H9 (cell line): ENCODE measurements at regions not wholly inside any gene's neighbourhood (a gene's known extent, or its start where the extent isn't known, plus 50 kb on each side); places are given as distances from the start of the nearest gene placed in this dataset.

Experiments
- DNase-seq: peaks from one replicate; pipeline ENCODE4 v3.0.0-alpha.2; 2017
- H2AFZ ChIP-seq: one replicate; pipeline ENCODE4 v1.6.1; 2013; ENCODE audit warnings: mild to moderate bottlenecking, low read length, control low read depth, moderate library complexity
- H2AK5ac ChIP-seq: 2 replicates; pipeline ENCODE4 v1.6.1; 2013; ENCODE audit warnings: low read length, control low read depth, mixed read lengths; ENCODE audit not compliant: insufficient read length
- H2BK120ac ChIP-seq: one replicate; pipeline ENCODE4 v1.6.1; 2013; ENCODE audit warnings: low read depth, mild to moderate bottlenecking, low read length, control low read depth, inconsistent platforms; ENCODE audit not compliant: poor library complexity, severe bottlenecking
- H2BK12ac ChIP-seq: 2 replicates; pipeline ENCODE4 v1.6.1; 2013; ENCODE audit warnings: low read length, control low read depth, mixed read lengths, low read depth; ENCODE audit not compliant: insufficient read length
- H2BK15ac ChIP-seq: 2 replicates; pipeline ENCODE4 v1.6.1; 2013; ENCODE audit warnings: low read depth, low read length, control low read depth
- H2BK20ac ChIP-seq: one replicate; pipeline ENCODE4 v1.6.1; 2013; ENCODE audit warnings: low read depth, mild to moderate bottlenecking, low read length, control low read depth, inconsistent platforms; ENCODE audit not compliant: poor library complexity, severe bottlenecking
- H2BK5ac ChIP-seq: 2 replicates; pipeline ENCODE4 v1.6.1; 2013; ENCODE audit warnings: low read length, control low read depth, mixed read lengths; ENCODE audit not compliant: insufficient read length
- H3K14ac ChIP-seq: 2 replicates; pipeline ENCODE4 v1.6.1; 2013; ENCODE audit warnings: low read length, control low read depth; ENCODE audit not compliant: insufficient read depth
- H3K18ac ChIP-seq: 2 replicates; pipeline ENCODE4 v1.6.1; 2013; ENCODE audit warnings: low read depth, mild to moderate bottlenecking, mixed read lengths, low read length, control low read depth; ENCODE audit not compliant: insufficient read length
- H3K23ac ChIP-seq: 2 replicates; pipeline ENCODE4 v1.6.1; 2013; ENCODE audit warnings: low read length, control low read depth, mixed read lengths, low read depth; ENCODE audit not compliant: insufficient read length
- H3K23me2 ChIP-seq: 2 replicates; pipeline ENCODE4 v1.6.1; 2013; ENCODE audit warnings: low read depth, mild to moderate bottlenecking, mixed read lengths, low read length, control low read depth; ENCODE audit not compliant: insufficient read length, poor library complexity, severe bottlenecking
- H3K27ac ChIP-seq: 2 replicates; pipeline ENCODE4 v1.5.1; 2013; ENCODE audit warnings: low read length, control low read depth, mixed read lengths, low read depth; ENCODE audit not compliant: insufficient read length
- H3K27me3 ChIP-seq: 2 replicates; pipeline ENCODE4 v1.6.1; 2013; ENCODE audit warnings: low read length, control low read depth, inconsistent platforms; ENCODE audit not compliant: insufficient read depth
- H3K4ac ChIP-seq: 2 replicates; pipeline ENCODE4 v1.6.1; 2013; ENCODE audit warnings: low read depth, mild to moderate bottlenecking, control low read depth, inconsistent platforms, low read length, moderate library complexity
- H3K4me1 ChIP-seq: 2 replicates; pipeline ENCODE4 v1.6.1; 2013; ENCODE audit warnings: low read length, control low read depth, inconsistent platforms; ENCODE audit not compliant: insufficient read depth
- H3K4me2 ChIP-seq: 2 replicates; pipeline ENCODE4 v1.6.1; 2013; ENCODE audit warnings: low read length, control low read depth, mixed read lengths; ENCODE audit not compliant: insufficient read length, insufficient read depth
- H3K56ac ChIP-seq: 2 replicates; pipeline ENCODE4 v1.6.1; 2013; ENCODE audit warnings: low read depth, mild to moderate bottlenecking, mixed read lengths, low read length, control low read depth; ENCODE audit not compliant: insufficient read length
- H3K79me1 ChIP-seq: 2 replicates; pipeline ENCODE4 v1.6.1; 2013; ENCODE audit warnings: low read depth, mild to moderate bottlenecking, moderate library complexity, low read length, control low read depth, inconsistent platforms; ENCODE audit not compliant: insufficient read depth, poor library complexity, severe bottlenecking
- H3K79me2 ChIP-seq: 2 replicates; pipeline ENCODE4 v1.6.1; 2013; ENCODE audit warnings: low read length, control low read depth, inconsistent platforms; ENCODE audit not compliant: insufficient read depth
- H3K9ac ChIP-seq: 2 replicates; pipeline ENCODE4 v1.6.1; 2013; ENCODE audit warnings: low read length, control low read depth, mixed read lengths; ENCODE audit not compliant: insufficient read length; ENCODE audit errors: extremely low read depth
- H3K9me3 ChIP-seq: one replicate; pipeline ENCODE4 v1.6.1; 2013; ENCODE audit warnings: low read depth, low read length, inconsistent platforms; ENCODE audit not compliant: control insufficient read depth
- H3T11ph ChIP-seq: one replicate; pipeline ENCODE4 v1.6.1; 2013; ENCODE audit warnings: mild to moderate bottlenecking, low read length, control low read depth, inconsistent platforms
- H4K20me1 ChIP-seq: one replicate; pipeline ENCODE4 v1.6.1; 2013; ENCODE audit not compliant: control insufficient read depth, insufficient read length, insufficient read depth
- H4K5ac ChIP-seq: 2 replicates; pipeline ENCODE4 v1.6.1; 2013; ENCODE audit warnings: low read depth, mild to moderate bottlenecking, mixed read lengths, low read length, control low read depth; ENCODE audit not compliant: insufficient read length
- H4K8ac ChIP-seq: replicated peaks from 2 replicates; pipeline ENCODE4 v1.6.1; 2013; ENCODE audit warnings: low read length, control low read depth, mixed read lengths, low read depth; ENCODE audit not compliant: insufficient read length
- H4K91ac ChIP-seq: 2 replicates; pipeline ENCODE4 v1.6.1; 2013; ENCODE audit warnings: low read depth, mild to moderate bottlenecking, moderate library complexity, mixed read lengths, low read length, control low read depth; ENCODE audit not compliant: insufficient read length
- H3K27ac Mint-ChIP-seq, 3 experiments: 2 replicates in 2 of 3; 3 replicates in 1 of 3; pipeline ENCODE4 v1.8.0; 2020 to 2021; ENCODE audit warnings: mixed read lengths in 3 of 3, mild to moderate bottlenecking in 1 of 3, moderate library complexity in 1 of 3
- H3K27me3 Mint-ChIP-seq: 2 replicates; pipeline ENCODE4 v1.8.0; 2021; ENCODE audit warnings: low read depth, mild to moderate bottlenecking, moderate library complexity, mixed read lengths
- H3K36me3 Mint-ChIP-seq, 3 experiments: 2 replicates in 2 of 3; 3 replicates in 1 of 3; pipeline ENCODE4 v1.8.0; 2020 to 2021; ENCODE audit warnings: low read depth in 3 of 3, mixed read lengths in 3 of 3; ENCODE audit not compliant: insufficient read depth in 1 of 3
- H3K4me1 Mint-ChIP-seq, 2 experiments: 2 replicates each; pipeline ENCODE4 v1.8.0; 2020; ENCODE audit warnings: mixed read lengths in 2 of 2
- H3K4me3 Mint-ChIP-seq, 2 experiments: 2 replicates in 1 of 2; 3 replicates in 1 of 2; pipeline ENCODE4 v1.8.0; 2020 to 2021; ENCODE audit warnings: mild to moderate bottlenecking in 2 of 2, mixed read lengths in 2 of 2, moderate library complexity in 1 of 2
- H3K9me3 Mint-ChIP-seq, 2 experiments: 2 replicates in 1 of 2; 3 replicates in 1 of 2; pipeline ENCODE4 v1.8.0; 2020; ENCODE audit warnings: mild to moderate bottlenecking in 2 of 2, mixed read lengths in 2 of 2, moderate library complexity in 1 of 2
- CTCF ChIP-seq: fragments of 200-600 bp; sonication (generic); conservative IDR thresholded peaks from 3 replicates; pipeline ENCODE4 v1.8.0; 2021; ENCODE audit warnings: antibody characterized with exemption, mild to moderate bottlenecking
- WGBS: extraction: QIAGEN DNeasy Blood & Tissue Kit; methylation state at CpG from one replicate; pipeline ENCODE4 v1.1.7; 2013; ENCODE audit warnings: missing lambda C conversion rate, low lambda C conversion rate, mixed read lengths; ENCODE audit not compliant: insufficient read length; ENCODE audit errors: extremely low coverage; 5-methylcytosine and 5-hydroxymethylcytosine counted together

DNA sequence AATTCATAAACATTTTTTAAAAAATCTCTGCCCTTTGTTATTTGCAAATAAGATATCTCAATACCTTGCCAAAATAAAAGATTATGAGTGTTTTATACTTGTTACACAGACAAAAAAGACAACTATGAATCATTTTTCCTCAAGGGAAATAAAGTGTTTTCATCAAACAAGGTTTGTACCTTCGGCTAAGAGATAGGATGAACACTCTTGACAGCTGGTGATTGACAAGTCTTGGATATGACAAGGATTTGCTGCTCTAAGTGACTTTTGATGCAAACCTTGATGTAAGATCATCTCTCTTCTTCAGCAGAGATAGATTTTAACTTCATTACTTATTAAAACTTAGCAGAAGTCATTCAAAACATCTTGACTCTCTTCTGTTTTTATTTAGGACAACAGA, 514.3 kb upstream of the IRAK1BP1 start:
- Histone ChIP-seq H3K14ac (no peak overlapping the region), H3K56ac (no peak overlapping the region), H3T11ph (no peak overlapping the region), H4K91ac (no peak overlapping the region), H2BK15ac (no peak overlapping the region), H2BK120ac (no peak overlapping the region), H3K79me1 (no peaks in the 10 kb centered on the region), H4K5ac (no peak overlapping the region), H3K4me1 (no peaks in the 10 kb centered on the region), H2AFZ (no peak overlapping the region), H2BK5ac (no peak overlapping the region), H3K27me3 (no peaks in the 10 kb centered on the region), H3K9me3 (no peaks in the 10 kb centered on the region), H2BK20ac (no peak overlapping the region), H3K27ac (no peak overlapping the region), H3K23me2 (no peaks in the 10 kb centered on the region), H3K18ac (no peak overlapping the region), H3K4ac (no peak overlapping the region), H2BK12ac (no peak overlapping the region), H3K23ac (no peak overlapping the region), H4K8ac (no peak overlapping the region), H3K79me2 (no peaks in the 10 kb centered on the region), H3K4me2 (no peak overlapping the region), H3K9ac (no peak overlapping the region), H2AK5ac (no peak overlapping the region), H4K20me1 (no peaks in the 10 kb centered on the region)
- TF ChIP-seq CTCF, result no peak
- WGBS, result no CpG with 5 or more reads among the region's 1 CpG
- DNase-seq, result no peak
- Mint-ChIP-seq H3K36me3 (no peaks in the 10 kb centered on the region), H3K4me1 (peaks cover 0 to 3% of the 10 kb centered on the region in 2 experiments; a peak in 2 of 4 replicates), H3K27ac (no peak overlapping the region), H3K4me3 (no peak overlapping the region), H3K27me3 (no peaks in the 10 kb centered on the region), H3K9me3 (no peaks in the 10 kb centered on the region)
